ENCODE measurements at regions not wholly inside any gene's neighbourhood (a gene's known extent, or its start where the extent isn't known, plus 50 kb on each side); places are given as distances from the start of the nearest gene placed in this dataset.

DNA sequence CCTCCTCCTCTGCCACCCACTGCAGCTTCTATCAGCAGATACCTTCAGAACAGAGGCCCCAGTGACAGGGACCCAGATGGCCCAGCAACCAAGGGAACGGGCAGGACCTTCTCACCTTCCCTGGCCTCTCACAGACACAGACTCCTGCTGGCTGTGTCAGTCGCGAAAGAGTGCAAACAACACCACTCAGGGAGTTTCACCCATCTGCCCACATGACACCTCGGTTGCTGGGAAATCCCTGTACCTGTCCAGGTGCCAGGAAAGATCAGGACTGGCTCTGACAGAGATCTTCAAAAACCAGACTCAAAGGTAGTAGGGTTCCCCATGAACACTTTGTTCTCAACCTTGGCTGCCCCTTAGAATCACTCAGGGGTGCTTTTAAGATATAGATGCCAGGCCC, 83.5 kb upstream of the HIVEP3 start:
- TF ChIP-seq CTCF (IDR thresholded peaks at IDR 0.05), result no peak
- TF ChIP-seq POLR2A (IDR thresholded peaks at IDR 0.05), result no peak
- TF ChIP-seq POLR2AphosphoS5 (IDR thresholded peaks at IDR 0.05; ENCODE audit: insufficient read depth in 1 of 2, low read depth in 1 of 2), result no peak
